ENCODE measurements at regions not wholly inside any gene's neighbourhood (a gene's known extent, or its start where the extent isn't known, plus 50 kb on each side); places are given as distances from the start of the nearest gene placed in this dataset.

DNA sequence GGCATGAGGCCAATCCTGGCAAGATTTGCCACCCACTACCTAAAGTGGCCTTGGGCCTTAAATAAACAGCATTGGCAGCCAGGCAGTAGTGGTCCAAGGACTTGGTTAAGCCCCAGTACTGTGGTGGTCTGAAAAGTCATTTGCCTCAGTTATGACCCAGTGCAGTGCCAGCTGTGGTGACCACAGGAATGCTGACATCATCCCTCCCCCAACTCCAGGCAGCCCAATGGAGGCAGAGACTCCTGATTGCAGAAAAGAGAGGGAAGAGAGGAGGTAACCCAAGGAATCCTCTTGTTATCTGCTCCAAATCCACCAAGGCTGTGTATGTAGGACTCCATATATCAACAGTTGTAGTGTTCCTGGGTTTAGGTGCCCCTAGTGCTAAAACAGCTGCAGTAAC is 883.6 kb downstream of the SQOR start:
- Mint-ChIP-seq H3K36me3 (ENCODE audit: low read depth, unreplicated experiment) (no peaks in the 10 kb centered on the region), H3K27me3 (ENCODE audit: unreplicated experiment) (no peaks in the 10 kb centered on the region), H3K9me3 (ENCODE audit: unreplicated experiment) (peaks cover 8% of the 10 kb centered on the region), H3K27ac (ENCODE audit: unreplicated experiment) (no peak overlapping the region), H3K4me1 (ENCODE audit: unreplicated experiment) (no peaks in the 10 kb centered on the region), H3K4me3 (ENCODE audit: unreplicated experiment) (no peak overlapping the region)
- TF ChIP-seq, protein P1, sequence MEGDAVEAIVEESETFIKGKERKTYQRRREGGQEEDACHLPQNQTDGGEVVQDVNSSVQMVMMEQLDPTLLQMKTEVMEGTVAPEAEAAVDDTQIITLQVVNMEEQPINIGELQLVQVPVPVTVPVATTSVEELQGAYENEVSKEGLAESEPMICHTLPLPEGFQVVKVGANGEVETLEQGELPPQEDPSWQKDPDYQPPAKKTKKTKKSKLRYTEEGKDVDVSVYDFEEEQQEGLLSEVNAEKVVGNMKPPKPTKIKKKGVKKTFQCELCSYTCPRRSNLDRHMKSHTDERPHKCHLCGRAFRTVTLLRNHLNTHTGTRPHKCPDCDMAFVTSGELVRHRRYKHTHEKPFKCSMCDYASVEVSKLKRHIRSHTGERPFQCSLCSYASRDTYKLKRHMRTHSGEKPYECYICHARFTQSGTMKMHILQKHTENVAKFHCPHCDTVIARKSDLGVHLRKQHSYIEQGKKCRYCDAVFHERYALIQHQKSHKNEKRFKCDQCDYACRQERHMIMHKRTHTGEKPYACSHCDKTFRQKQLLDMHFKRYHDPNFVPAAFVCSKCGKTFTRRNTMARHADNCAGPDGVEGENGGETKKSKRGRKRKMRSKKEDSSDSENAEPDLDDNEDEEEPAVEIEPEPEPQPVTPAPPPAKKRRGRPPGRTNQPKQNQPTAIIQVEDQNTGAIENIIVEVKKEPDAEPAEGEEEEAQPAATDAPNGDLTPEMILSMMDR (IDR thresholded peaks at IDR 0.05; ENCODE audit: unreplicated experiment): no peak
- DNase-seq (ENCODE audit: low spot score): no peak

DNA sequence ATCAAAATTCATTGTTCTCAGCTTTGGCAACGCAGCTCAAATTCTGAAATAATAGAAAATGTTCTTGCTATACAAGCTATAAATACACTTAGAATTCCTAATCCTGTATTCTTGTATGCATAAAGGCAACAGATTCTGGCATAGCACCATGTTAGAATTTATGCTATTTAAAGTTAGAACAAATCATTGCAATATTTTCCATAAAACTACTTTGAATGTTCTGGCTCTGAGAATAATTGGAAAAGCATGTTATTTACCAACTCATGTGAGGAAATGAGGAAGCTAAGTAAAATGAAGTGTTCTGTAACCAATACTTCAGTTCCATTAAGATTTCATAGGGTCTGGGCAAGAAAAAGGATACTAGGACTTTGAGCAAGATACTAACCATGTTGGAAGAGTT is 888.9 kb downstream of the SQOR start:
- TF ChIP-seq, protein P1 (IDR thresholded peaks at IDR 0.05; ENCODE audit: unreplicated experiment): no peak
- Mint-ChIP-seq H3K9me3 (ENCODE audit: unreplicated experiment) (peaks cover 19% of the 10 kb centered on the region), H3K27ac (ENCODE audit: unreplicated experiment) (no peak overlapping the region), H3K4me3 (ENCODE audit: unreplicated experiment) (no peak overlapping the region), H3K36me3 (ENCODE audit: low read depth, unreplicated experiment) (no peaks in the 10 kb centered on the region), H3K4me1 (ENCODE audit: unreplicated experiment) (no peaks in the 10 kb centered on the region), H3K27me3 (ENCODE audit: unreplicated experiment) (no peaks in the 10 kb centered on the region)
- DNase-seq (ENCODE audit: low spot score): no peak

DNA sequence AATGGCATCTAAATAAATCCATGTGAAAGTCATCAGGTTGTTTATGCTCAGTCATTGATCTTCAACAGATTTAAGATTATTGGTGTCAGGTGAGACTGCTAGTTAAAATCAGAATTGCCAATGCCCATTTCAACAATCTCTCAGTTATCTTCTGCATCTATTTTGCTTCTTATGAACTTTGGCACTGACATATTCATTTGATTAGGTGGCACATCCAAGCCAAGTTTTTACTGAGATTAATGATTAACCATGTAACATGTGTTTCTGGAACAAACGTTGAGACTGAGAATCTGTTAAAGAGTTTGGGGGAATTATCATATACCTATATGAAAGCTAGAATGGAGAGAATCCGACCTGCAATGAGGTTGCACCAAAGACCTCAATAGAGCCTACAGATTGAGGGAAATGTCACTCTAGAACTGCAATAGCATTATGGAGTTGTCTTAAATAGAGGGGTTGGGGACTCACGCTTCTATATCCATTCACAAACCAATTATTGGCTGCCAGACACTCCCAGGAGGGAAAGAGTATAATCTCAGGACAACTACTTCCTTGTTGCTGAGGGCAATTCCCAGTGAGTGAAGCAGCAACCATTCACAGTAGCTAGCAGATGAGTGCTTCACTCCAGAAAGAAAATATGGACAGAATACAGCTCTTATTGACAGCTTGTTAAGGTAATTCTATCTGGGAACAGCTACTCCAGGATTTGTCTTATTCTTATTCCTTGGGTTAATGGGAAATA is 891.3 kb downstream of the SQOR start:
- DNase-seq (ENCODE audit: low spot score): no peak
- H3K9me3 Mint-ChIP-seq (ENCODE audit: unreplicated experiment): peaks cover 15% of the 10 kb centered on the region
- TF ChIP-seq, protein P1 (IDR thresholded peaks at IDR 0.05; ENCODE audit: unreplicated experiment): no peak
- H3K27ac Mint-ChIP-seq (ENCODE audit: unreplicated experiment): no peak overlapping the region
- H3K4me1 Mint-ChIP-seq (ENCODE audit: unreplicated experiment): no peaks in the 10 kb centered on the region
- H3K4me3 Mint-ChIP-seq (ENCODE audit: unreplicated experiment): no peak overlapping the region
- H3K27me3 Mint-ChIP-seq (ENCODE audit: unreplicated experiment): no peaks in the 10 kb centered on the region
- H3K36me3 Mint-ChIP-seq (ENCODE audit: low read depth, unreplicated experiment): no peaks in the 10 kb centered on the region

DNA sequence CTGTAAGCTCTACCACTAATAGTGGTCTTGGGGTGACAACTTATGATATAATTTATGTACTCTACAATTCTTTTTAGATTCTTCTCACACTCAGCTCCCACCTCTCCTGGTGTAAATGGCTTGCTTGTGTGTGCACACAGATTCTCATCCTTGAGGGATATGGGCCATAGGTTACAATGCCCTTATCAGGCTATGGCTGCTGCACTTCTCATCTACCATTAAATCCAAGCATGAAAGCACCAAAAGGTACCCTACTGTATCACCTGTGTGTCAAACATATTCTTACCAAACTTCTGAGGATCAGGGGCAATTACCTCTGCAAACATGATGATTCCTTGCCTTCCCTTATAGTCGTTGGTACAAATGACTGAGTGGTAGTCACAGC is 891.9 kb downstream of the SQOR start:
- Mint-ChIP-seq H3K4me1 (ENCODE audit: unreplicated experiment) (no peaks in the 10 kb centered on the region), H3K4me3 (ENCODE audit: unreplicated experiment) (no peak overlapping the region), H3K36me3 (ENCODE audit: low read depth, unreplicated experiment) (no peaks in the 10 kb centered on the region), H3K27me3 (ENCODE audit: unreplicated experiment) (no peaks in the 10 kb centered on the region), H3K27ac (ENCODE audit: unreplicated experiment) (no peak overlapping the region), H3K9me3 (ENCODE audit: unreplicated experiment) (peaks cover 15% of the 10 kb centered on the region)
- no peak for DNase-seq (ENCODE audit: low spot score)
- TF ChIP-seq, protein P1 (IDR thresholded peaks at IDR 0.05; ENCODE audit: unreplicated experiment): no peak

DNA sequence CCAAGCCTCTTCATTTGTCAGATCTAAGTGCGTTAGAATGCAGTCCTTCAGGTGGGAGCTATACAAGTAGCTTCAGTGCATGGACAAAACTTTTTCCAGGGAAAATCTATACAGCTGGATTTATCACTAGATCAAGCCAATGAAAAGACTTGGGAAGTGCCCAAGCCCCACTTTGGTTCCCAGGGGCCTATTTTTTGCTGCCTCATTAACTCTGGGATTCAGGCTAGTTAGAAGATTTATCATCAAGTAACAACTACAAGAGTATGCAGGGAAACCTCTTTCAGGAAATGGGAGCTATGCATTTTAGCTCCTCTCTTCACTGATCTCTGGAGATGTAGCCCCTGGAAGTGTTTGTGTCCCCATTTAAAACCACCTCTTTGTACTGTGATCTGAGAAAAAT is 908.8 kb downstream of the SQOR start:
- peaks cover 10% of the 10 kb centered on the region for H3K9me3 Mint-ChIP-seq (ENCODE audit: unreplicated experiment)
- TF ChIP-seq, protein P1 (IDR thresholded peaks at IDR 0.05; ENCODE audit: unreplicated experiment): no peak
- no peaks in the 10 kb centered on the region for H3K36me3 Mint-ChIP-seq (ENCODE audit: low read depth, unreplicated experiment)
- H3K27ac Mint-ChIP-seq (ENCODE audit: unreplicated experiment): no peak overlapping the region
- no peaks in the 10 kb centered on the region for H3K27me3 Mint-ChIP-seq (ENCODE audit: unreplicated experiment)
- no peaks in the 10 kb centered on the region for H3K4me1 Mint-ChIP-seq (ENCODE audit: unreplicated experiment)
- no peak overlapping the region for H3K4me3 Mint-ChIP-seq (ENCODE audit: unreplicated experiment)
- no peak for DNase-seq (ENCODE audit: low spot score)

Data from endothelial cell (in vitro differentiated cells).